Endothelial cell of umbilical vein (primary cell): ENCODE measurements at regions not wholly inside any gene's neighbourhood (a gene's known extent, or its start where the extent isn't known, plus 50 kb on each side); places are given as distances from the start of the nearest gene placed in this dataset.

Source experiments
- CTCF ChIP-seq, 2 donors: IDR thresholded peaks; 1 replicate in 1 of 2; 2 replicates in 1 of 2; pipeline ENCODE4 v1.5.1; 2011; ENCODE audit warnings: low read length in 2 of 2, mild to moderate bottlenecking in 2 of 2, moderate library complexity in 2 of 2, control low read depth in 1 of 2, inconsistent platforms in 1 of 2, low read depth in 1 of 2; ENCODE audit not compliant: insufficient read depth in 1 of 2; ENCODE audit errors: extremely low read depth in 1 of 2
- EZH2 ChIP-seq: IDR thresholded peaks from 2 replicates; pipeline ENCODE4 v1.6.1; 2012; ENCODE audit warnings: borderline replicate concordance, low read depth, mild to moderate bottlenecking, moderate library complexity, low read length, inconsistent platforms; ENCODE audit not compliant: severe bottlenecking
- FOS ChIP-seq: IDR thresholded peaks from 2 replicates; pipeline ENCODE4 v1.6.1; 2011; ENCODE audit warnings: mild to moderate bottlenecking, low read length, moderate library complexity, borderline replicate concordance; ENCODE audit not compliant: insufficient read depth
- JUN ChIP-seq: IDR thresholded peaks from 2 replicates; pipeline ENCODE4 v1.6.1; 2011; ENCODE audit warnings: borderline replicate concordance, low read depth; ENCODE audit not compliant: insufficient read length, insufficient read depth
- MAX ChIP-seq: IDR thresholded peaks from 2 replicates; pipeline ENCODE4 v1.6.1; 2011; ENCODE audit not compliant: insufficient read depth, insufficient read length
- POLR2A ChIP-seq: IDR thresholded peaks from 2 replicates; pipeline ENCODE4 v1.6.1; 2012; ENCODE audit warnings: low read depth, mild to moderate bottlenecking, control low read depth, low read length
- POLR2AphosphoS5 ChIP-seq: IDR thresholded peaks from 2 replicates; pipeline ENCODE4 v1.6.1; 2012; ENCODE audit warnings: low read depth, mild to moderate bottlenecking, control low read depth, low read length, moderate library complexity; ENCODE audit not compliant: insufficient read depth

- TF ChIP-seq POLR2A (no peak), CTCF (IDR thresholded peaks at IDR 0.05; ENCODE audit: extremely low read depth in 1 of 2, insufficient read depth in 1 of 2, low read depth in 1 of 2, low read length in 2 of 2) (no peak), EZH2 (no peak), FOS (no peak), MAX (no peak), POLR2AphosphoS5 (no peak), JUN (no peak)
Measured at GRCh38 chr13:99636306-99636705, 135.0 kb downstream of the TM9SF2 start.
